Liver (tissue), 8 donors: ENCODE measurements at regions not wholly inside any gene's neighbourhood (a gene's known extent, or its start where the extent isn't known, plus 50 kb on each side); places are given as distances from the start of the nearest gene placed in this dataset.

Source experiments
- DNase-seq: peaks from one replicate; pipeline ENCODE4 v3.0.0-alpha.2; 2017; ENCODE audit warnings: low spot score
- H3K27ac ChIP-seq, 2 donors: one replicate each; pipeline ENCODE4 v1.7.0; 2013; ENCODE audit warnings: inconsistent platforms in 2 of 2, low read length in 2 of 2, control low read depth in 1 of 2, low read depth in 1 of 2, mild to moderate bottlenecking in 1 of 2
- H3K27me3 ChIP-seq, 4 donors: one replicate each; pipeline versions ENCODE4 v1.6.1 to v1.7.0; 2013; ENCODE audit warnings: low read length in 3 of 4, inconsistent platforms in 1 of 4, mild to moderate bottlenecking in 1 of 4, moderate library complexity in 1 of 4; ENCODE audit not compliant: control insufficient read depth in 4 of 4, insufficient read depth in 4 of 4
- H3K36me3 ChIP-seq, 4 donors: one replicate each; pipeline versions ENCODE4 v1.6.1 to v1.7.0; 2013; ENCODE audit warnings: low read length in 3 of 4, mild to moderate bottlenecking in 3 of 4, low read depth in 1 of 4, moderate library complexity in 1 of 4; ENCODE audit not compliant: control insufficient read depth in 4 of 4, insufficient read depth in 3 of 4
- H3K4me1 ChIP-seq, 4 donors: one replicate each; pipeline versions ENCODE4 v1.6.1 to v1.7.0; 2013; ENCODE audit warnings: low read length in 3 of 4, mild to moderate bottlenecking in 3 of 4, moderate library complexity in 1 of 4; ENCODE audit not compliant: control insufficient read depth in 4 of 4, insufficient read depth in 4 of 4
- H3K4me3 ChIP-seq, 3 donors: one replicate each; pipeline versions ENCODE4 v1.6.1 to v1.7.0; 2013; ENCODE audit warnings: low read length in 3 of 3, control low read depth in 1 of 3, low read depth in 1 of 3, mild to moderate bottlenecking in 1 of 3
- H3K9ac ChIP-seq, 2 donors: one replicate each; pipeline ENCODE4 v1.7.0; 2013; ENCODE audit warnings: low read length in 2 of 2, mild to moderate bottlenecking in 2 of 2, moderate library complexity in 2 of 2, control low read depth in 1 of 2, low read depth in 1 of 2
- H3K9me3 ChIP-seq, 4 donors: one replicate each; pipeline versions ENCODE4 v1.6.1 to v1.7.0; 2013; ENCODE audit warnings: low read length in 3 of 4; ENCODE audit not compliant: control insufficient read depth in 4 of 4
- ATF3 ChIP-seq: IDR thresholded peaks from 2 replicates; pipeline ENCODE4 v1.6.1; 2016; ENCODE audit warnings: antibody characterized with exemption
- CTCF ChIP-seq: fragments of 150-350 bp; IDR thresholded peaks from 2 replicates; pipeline ENCODE4 v1.5.1; 2017; ENCODE audit warnings: improper control_type of control experiment, low read depth, low read length; ENCODE audit not compliant: missing input control
- EGR1 ChIP-seq, 2 donors: IDR thresholded peaks; 2 replicates each; pipeline ENCODE4 v1.6.1; 2016 to 2018; ENCODE audit warnings: antibody characterized with exemption in 2 of 2, low read depth in 2 of 2
- FOXA1 ChIP-seq: IDR thresholded peaks from 2 replicates; pipeline ENCODE4 v1.6.1; 2016; ENCODE audit warnings: antibody characterized with exemption
- FOXA2 ChIP-seq: IDR thresholded peaks from 2 replicates; pipeline ENCODE4 v1.6.1; 2016; ENCODE audit warnings: antibody characterized with exemption
- GABPA ChIP-seq, 2 donors: IDR thresholded peaks in 1 of 2; conservative IDR thresholded peaks in 1 of 2; 2 replicates each; pipeline ENCODE4 v1.6.1; 2016; ENCODE audit warnings: antibody characterized with exemption in 2 of 2, mild to moderate bottlenecking in 1 of 2, moderate library complexity in 1 of 2
- HNF4G ChIP-seq: IDR thresholded peaks from 2 replicates; pipeline ENCODE4 v1.6.1; 2016; ENCODE audit warnings: antibody characterized with exemption
- JUND ChIP-seq, 2 donors: IDR thresholded peaks; 2 replicates each; pipeline ENCODE4 v1.6.1; 2016; ENCODE audit warnings: antibody characterized with exemption in 2 of 2
- MAX ChIP-seq: IDR thresholded peaks from 2 replicates; pipeline ENCODE4 v1.6.1; 2016; ENCODE audit warnings: antibody characterized with exemption
- NR2F2 ChIP-seq: IDR thresholded peaks from 2 replicates; pipeline ENCODE4 v1.6.1; 2016; ENCODE audit warnings: antibody characterized with exemption
- RAD21 ChIP-seq, 2 donors: IDR thresholded peaks; 2 replicates each; pipeline ENCODE4 v1.6.1; 2016; ENCODE audit warnings: antibody characterized with exemption in 2 of 2, mild to moderate bottlenecking in 2 of 2
- REST ChIP-seq: IDR thresholded peaks from 2 replicates; pipeline ENCODE4 v1.6.1; 2016; ENCODE audit warnings: antibody characterized with exemption, mild to moderate bottlenecking
- RXRA ChIP-seq, 2 donors: IDR thresholded peaks; 2 replicates each; pipeline ENCODE4 v1.6.1; 2017 to 2018; ENCODE audit warnings: antibody characterized with exemption in 2 of 2, mild to moderate bottlenecking in 1 of 2
- SP1 ChIP-seq: IDR thresholded peaks from 2 replicates; pipeline ENCODE4 v1.6.1; 2018; ENCODE audit warnings: antibody characterized with exemption, mild to moderate bottlenecking
- TAF1 ChIP-seq: conservative IDR thresholded peaks from 2 replicates; pipeline ENCODE4 v1.6.1; 2016; ENCODE audit warnings: antibody characterized with exemption, mild to moderate bottlenecking
- YY1 ChIP-seq: IDR thresholded peaks from 2 replicates; pipeline ENCODE4 v1.6.1; 2016; ENCODE audit warnings: antibody characterized with exemption, mild to moderate bottlenecking
- ZBTB33 ChIP-seq: IDR thresholded peaks from 2 replicates; pipeline ENCODE4 v1.6.1; 2016; ENCODE audit warnings: antibody characterized with exemption
- WGBS: extraction: QIAGEN DNeasy Blood & Tissue Kit; methylation state at CpG from one replicate; pipeline ENCODE4 v1.1.7; 2013; 5-methylcytosine and 5-hydroxymethylcytosine counted together
- donor health status: healthy.
- donor health status: healthy.
- donor health status: healthy.
- donor health status: healthy.
- donor health status: healthy.

- H3K27me3 ChIP-seq = peaks cover 0 to 3% (median 0%) of the 10 kb centered on the region in 4 donors
- peaks cover 0 to 5% (median 0%) of the 10 kb centered on the region in 4 donors for H3K9me3 ChIP-seq
Measured at GRCh38 chr14:58825606-58826005, 187.8 kb downstream of the DACT1 start.

More at GRCh38 chr14:58825606-58826005, 187.8 kb downstream of the DACT1 start:
- Histone ChIP-seq H3K27ac (no peak overlapping the region), H3K4me3 (no peak overlapping the region), H3K4me1 (peaks cover 0 to 3% (median under 1%) of the 10 kb centered on the region in 4 donors), H3K36me3 (no peaks in the 10 kb centered on the region), H3K9ac (no peak overlapping the region)
- WGBS = 84% methylated on average over 2 of the region's 2 CpGs
- TF ChIP-seq SP1 (no peak), NR2F2 (no peak), TAF1 (no peak), ZBTB33 (no peak), MAX (no peak), JUND (IDR thresholded peaks at IDR 0.05) (no peak), EGR1 (IDR thresholded peaks at IDR 0.05; ENCODE audit: low read depth in 2 of 2) (no peak), RAD21 (IDR thresholded peaks at IDR 0.05) (no peak), ATF3 (no peak), YY1 (no peak), HNF4G (no peak), RXRA (IDR thresholded peaks at IDR 0.05) (no peak), GABPA (IDR thresholded peaks at IDR 0.05 in 1 of 2, conservative IDR thresholded peaks at IDR 0.05 in 1 of 2) (no peak), CTCF (no peak), REST (no peak), FOXA2 (no peak), FOXA1 (no peak)
- DNase-seq = no peak
